Endothelial cell of umbilical vein (primary cell): ENCODE measurements at regions not wholly inside any gene's neighbourhood (a gene's known extent, or its start where the extent isn't known, plus 50 kb on each side); places are given as distances from the start of the nearest gene placed in this dataset.

Experiments
- BruUV-seq: library from RNA; stranded (reverse); fragments of 400-500 nt; replicated peaks from 2 replicates; lab custom pipeline; 2021; lab: Mats Ljungman, UMichigan
- CTCF ChIA-PET: fragments of 300-600, 350-600 bp; sonication (Branson Sonifier 250); formaldehyde crosslinking; loops from one replicate; lab custom pipeline; 2021; ENCODE audit warnings: antibody characterized with exemption, inconsistent platforms; lab: Charles Lee
- POLR2A ChIA-PET: fragments of 300-600, 350-600 bp; sonication (Branson Sonifier 250); formaldehyde crosslinking; loops from one replicate; lab custom pipeline; 2021; ENCODE audit warnings: antibody characterized with exemption, inconsistent platforms; lab: Charles Lee
- DNase-seq: peaks from one replicate; pipeline ENCODE4 v3.0.0-alpha.2; 2011; ENCODE audit warnings: low read depth, low spot score
- FAIRE-seq: peaks from 2 replicates; lab custom pipeline; 2011; peaks lifted over from hg19 to GRCh38; lab: Jason Lieb, UNC
- H2AFZ ChIP-seq: 2 replicates; pipeline ENCODE4 v1.6.0; 2012; ENCODE audit warnings: low read depth, low read length, control low read depth, inconsistent platforms
- H3K27ac ChIP-seq: 2 replicates; pipeline ENCODE4 v1.5.1; 2011; ENCODE audit warnings: low read depth, mild to moderate bottlenecking, control low read depth, low read length, moderate library complexity; ENCODE audit not compliant: insufficient read depth
- H3K27me3 ChIP-seq, 2 experiments: 2 replicates each; pipeline versions ENCODE4 v1.6.0 to v1.6.1; 2011; ENCODE audit warnings: low read length in 2 of 2, mixed read lengths in 1 of 2; ENCODE audit not compliant: control insufficient read depth in 2 of 2, insufficient read depth in 2 of 2
- H3K36me3 ChIP-seq, 2 experiments: 2 replicates in 1 of 2; 3 replicates in 1 of 2; pipeline ENCODE4 v1.5.1; 2011; ENCODE audit warnings: low read length in 2 of 2, mild to moderate bottlenecking in 1 of 2, moderate library complexity in 1 of 2; ENCODE audit not compliant: control insufficient read depth in 2 of 2, insufficient read depth in 2 of 2; ENCODE audit errors: extremely low read depth in 1 of 2
- H3K4me1 ChIP-seq: 3 replicates; pipeline ENCODE4 v1.5.1; 2011; ENCODE audit warnings: mild to moderate bottlenecking, low read length; ENCODE audit not compliant: control insufficient read depth, insufficient read depth; ENCODE audit errors: extremely low read depth
- H3K4me2 ChIP-seq: 2 replicates; pipeline ENCODE4 v1.6.1; 2011; ENCODE audit warnings: low read length, control low read depth, mixed read lengths; ENCODE audit not compliant: insufficient read depth
- H3K4me3 ChIP-seq, 3 experiments: fragments of 200-600 bp in 1 of 3; sonication (generic), shearing (Covaris generic) in 1 of 3; replicated peaks in 1 of 3; 2 replicates each; pipeline ENCODE4 v1.5.1; 2011 to 2016; ENCODE audit warnings: control low read depth in 3 of 3, low read length in 3 of 3, mild to moderate bottlenecking in 2 of 3, inconsistent platforms in 1 of 3, low read depth in 1 of 3, moderate library complexity in 1 of 3; ENCODE audit not compliant: insufficient read depth in 1 of 3
- H3K79me2 ChIP-seq: 2 replicates; pipeline ENCODE4 v1.6.0; 2012; ENCODE audit warnings: low read length, inconsistent platforms; ENCODE audit not compliant: control insufficient read depth, insufficient read depth
- H3K9ac ChIP-seq: replicated peaks from 2 replicates; pipeline ENCODE3; 2011; ENCODE audit warnings: low read length, control low read depth; ENCODE audit not compliant: insufficient read depth; ENCODE audit errors: extremely low read depth
- H3K9me1 ChIP-seq: replicated peaks from 3 replicates; pipeline ENCODE4 v1.6.0; 2011; ENCODE audit warnings: mild to moderate bottlenecking, low read length; ENCODE audit not compliant: control insufficient read depth, insufficient read depth; ENCODE audit errors: extremely low read depth
- H3K9me3 ChIP-seq: replicated peaks from 2 replicates; pipeline ENCODE4 v1.5.1; 2012; ENCODE audit warnings: low read length, inconsistent platforms; ENCODE audit not compliant: control insufficient read depth, insufficient read depth
- H4K20me1 ChIP-seq: replicated peaks from 2 replicates; pipeline ENCODE3; 2011; ENCODE audit warnings: mild to moderate bottlenecking, low read length; ENCODE audit not compliant: control insufficient read depth, insufficient read depth; ENCODE audit errors: extremely low read depth
- EZH2 ChIP-seq: IDR thresholded peaks from 2 replicates; pipeline ENCODE4 v1.6.1; 2012; ENCODE audit warnings: borderline replicate concordance, low read depth, mild to moderate bottlenecking, moderate library complexity, low read length, inconsistent platforms; ENCODE audit not compliant: severe bottlenecking
- FOS ChIP-seq: IDR thresholded peaks from 2 replicates; pipeline ENCODE4 v1.6.1; 2011; ENCODE audit warnings: mild to moderate bottlenecking, low read length, moderate library complexity, borderline replicate concordance; ENCODE audit not compliant: insufficient read depth
- GATA2 ChIP-seq: IDR thresholded peaks from 2 replicates; pipeline ENCODE4 v1.7.0; 2011; ENCODE audit warnings: low read depth, mild to moderate bottlenecking, moderate library complexity, mixed read lengths, low read length; ENCODE audit not compliant: insufficient read length, insufficient read depth
- JUN ChIP-seq: IDR thresholded peaks from 2 replicates; pipeline ENCODE4 v1.6.1; 2011; ENCODE audit warnings: borderline replicate concordance, low read depth; ENCODE audit not compliant: insufficient read length, insufficient read depth
- MYC ChIP-seq: IDR thresholded peaks from one replicate; pipeline ENCODE4 v1.6.1; 2011; ENCODE audit warnings: mild to moderate bottlenecking, low read depth, low read length
- POLR2A ChIP-seq: IDR thresholded peaks from 2 replicates; pipeline ENCODE4 v1.6.1; 2012; ENCODE audit warnings: low read depth, mild to moderate bottlenecking, control low read depth, low read length
- POLR2AphosphoS5 ChIP-seq: IDR thresholded peaks from 2 replicates; pipeline ENCODE4 v1.6.1; 2012; ENCODE audit warnings: low read depth, mild to moderate bottlenecking, control low read depth, low read length, moderate library complexity; ENCODE audit not compliant: insufficient read depth
- dilution Hi-C: fragments of 300-500 bp; cut with MboI; formaldehyde crosslinking; loops from one replicate; pipeline ENCODE4 v1.15.0; 2019; ENCODE audit warnings: low sequenced_read_pairs; ENCODE audit not compliant: extremely low pct_ligation_motif_present
- intact Hi-C: fragments of 100-400 bp; cut with micrococcal nuclease; formaldehyde crosslinking; loops from one replicate; pipeline ENCODE4 v1.10.0; 2022
- TF ChIP-seq, protein P1 (sequence below): IDR thresholded peaks from 2 replicates; pipeline ENCODE4 v1.6.1; 2011; ENCODE audit not compliant: insufficient read depth, insufficient read length
- TF ChIP-seq, protein P2 (sequence below), 2 donors: IDR thresholded peaks; 1 replicate in 1 of 2; 2 replicates in 1 of 2; pipeline ENCODE4 v1.5.1; 2011; ENCODE audit warnings: low read length in 2 of 2, mild to moderate bottlenecking in 2 of 2, moderate library complexity in 2 of 2, control low read depth in 1 of 2, inconsistent platforms in 1 of 2, low read depth in 1 of 2; ENCODE audit not compliant: insufficient read depth in 1 of 2; ENCODE audit errors: extremely low read depth in 1 of 2

DNA sequence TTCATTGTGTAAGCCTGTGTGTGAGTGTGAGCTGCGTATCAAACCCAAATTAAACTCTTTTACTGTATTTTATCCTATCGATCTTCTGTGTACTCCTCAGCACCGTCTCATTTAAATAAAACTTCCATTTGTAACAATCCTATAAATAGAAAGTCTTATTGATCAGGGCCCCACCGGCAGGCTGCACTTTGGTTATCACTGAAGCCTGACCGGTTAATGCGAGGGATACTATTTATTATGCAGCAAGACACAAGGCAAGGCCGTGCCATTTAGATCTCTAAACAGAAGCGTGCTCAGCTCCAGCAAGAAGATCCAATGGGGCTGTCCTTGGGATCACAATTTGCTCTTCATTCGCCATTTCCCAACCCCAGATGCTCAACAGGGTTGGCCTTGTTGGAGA is 252.6 kb upstream of the TSHZ3 start:
- intact Hi-C loops, result no loop called here
- ChIA-PET POLR2A (no interaction called here), CTCF (no interaction called here)
- no TSS peak for BruUV-seq
- Histone ChIP-seq H3K4me1 (no peaks in the 10 kb centered on the region), H3K9me3 (peaks cover 6% of the 10 kb centered on the region), H3K9ac (no peak overlapping the region), H4K20me1 (no peaks in the 10 kb centered on the region), H3K27ac (no peak overlapping the region), H3K4me3 (no peak overlapping the region), H2AFZ (no peak overlapping the region), H3K27me3 (no peaks in the 10 kb centered on the region), H3K4me2 (no peak overlapping the region), H3K79me2 (no peaks in the 10 kb centered on the region), H3K36me3 (no peaks in the 10 kb centered on the region), H3K9me1 (no peaks in the 10 kb centered on the region)
- no peak for TF ChIP-seq EZH2
- TF ChIP-seq POLR2AphosphoS5, result no peak
- TF ChIP-seq POLR2A, result no peak
- TF ChIP-seq, protein P1, sequence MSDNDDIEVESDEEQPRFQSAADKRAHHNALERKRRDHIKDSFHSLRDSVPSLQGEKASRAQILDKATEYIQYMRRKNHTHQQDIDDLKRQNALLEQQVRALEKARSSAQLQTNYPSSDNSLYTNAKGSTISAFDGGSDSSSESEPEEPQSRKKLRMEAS, result no peak
- DNase-seq (no peak), FAIRE-seq (no peak)
- dilution Hi-C loops, result no loop called here

DNA sequence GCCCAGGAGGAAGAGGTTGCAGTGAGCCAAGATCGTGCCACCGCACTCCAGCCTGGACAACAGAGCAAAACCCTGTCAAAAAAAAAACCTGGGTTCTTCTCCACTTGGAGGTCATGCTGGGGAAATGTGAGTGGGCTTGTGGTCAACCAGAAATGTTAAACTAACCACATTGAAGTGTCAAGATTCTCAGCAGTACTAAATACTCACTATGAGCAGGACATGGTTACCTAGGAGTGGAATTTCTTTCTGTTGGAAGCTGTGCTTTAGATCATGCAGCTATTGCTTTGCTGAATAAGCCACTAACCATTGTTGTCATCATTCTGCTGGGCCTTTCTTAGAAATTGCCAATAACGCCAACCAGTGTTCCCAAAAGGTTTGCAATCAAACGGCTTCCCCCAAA is 253.3 kb upstream of the TSHZ3 start:
- FAIRE-seq (no peak), DNase-seq (no peak)
- no peaks in the 10 kb centered on the region for H3K79me2 ChIP-seq
- H3K9me3 ChIP-seq, result peaks cover 6% of the 10 kb centered on the region
- CTCF ChIA-PET, result no interaction called here
- H3K9ac ChIP-seq, result no peak overlapping the region
- no TSS peak for BruUV-seq
- no peaks in the 10 kb centered on the region for H3K36me3 ChIP-seq
- no peak for TF ChIP-seq FOS
- no peak for TF ChIP-seq EZH2
- no peak for TF ChIP-seq JUN
- no peak for TF ChIP-seq GATA2
- no peak for TF ChIP-seq MYC
- TF ChIP-seq, protein P2, sequence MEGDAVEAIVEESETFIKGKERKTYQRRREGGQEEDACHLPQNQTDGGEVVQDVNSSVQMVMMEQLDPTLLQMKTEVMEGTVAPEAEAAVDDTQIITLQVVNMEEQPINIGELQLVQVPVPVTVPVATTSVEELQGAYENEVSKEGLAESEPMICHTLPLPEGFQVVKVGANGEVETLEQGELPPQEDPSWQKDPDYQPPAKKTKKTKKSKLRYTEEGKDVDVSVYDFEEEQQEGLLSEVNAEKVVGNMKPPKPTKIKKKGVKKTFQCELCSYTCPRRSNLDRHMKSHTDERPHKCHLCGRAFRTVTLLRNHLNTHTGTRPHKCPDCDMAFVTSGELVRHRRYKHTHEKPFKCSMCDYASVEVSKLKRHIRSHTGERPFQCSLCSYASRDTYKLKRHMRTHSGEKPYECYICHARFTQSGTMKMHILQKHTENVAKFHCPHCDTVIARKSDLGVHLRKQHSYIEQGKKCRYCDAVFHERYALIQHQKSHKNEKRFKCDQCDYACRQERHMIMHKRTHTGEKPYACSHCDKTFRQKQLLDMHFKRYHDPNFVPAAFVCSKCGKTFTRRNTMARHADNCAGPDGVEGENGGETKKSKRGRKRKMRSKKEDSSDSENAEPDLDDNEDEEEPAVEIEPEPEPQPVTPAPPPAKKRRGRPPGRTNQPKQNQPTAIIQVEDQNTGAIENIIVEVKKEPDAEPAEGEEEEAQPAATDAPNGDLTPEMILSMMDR (IDR thresholded peaks at IDR 0.05; ENCODE audit: extremely low read depth in 1 of 2, insufficient read depth in 1 of 2, low read depth in 1 of 2, low read length in 2 of 2), result no peak
- TF ChIP-seq POLR2A, result no peak
- TF ChIP-seq, protein P1, result no peak
- no peak for TF ChIP-seq POLR2AphosphoS5
- no peak overlapping the region for H3K4me2 ChIP-seq
- intact Hi-C loops (no loop called here), dilution Hi-C loops (no loop called here)
- no peaks in the 10 kb centered on the region for H4K20me1 ChIP-seq
- no peak overlapping the region for H3K4me3 ChIP-seq
- H3K9me1 ChIP-seq, result no peaks in the 10 kb centered on the region
- no peaks in the 10 kb centered on the region for H3K4me1 ChIP-seq
- no peak overlapping the region for H2AFZ ChIP-seq
- POLR2A ChIA-PET, result no interaction called here
- no peak overlapping the region for H3K27ac ChIP-seq
- no peaks in the 10 kb centered on the region for H3K27me3 ChIP-seq
